Medulla oblongata (tissue), 1 donor: ENCODE measurements at regions not wholly inside any gene's neighbourhood (a gene's known extent, or its start where the extent isn't known, plus 50 kb on each side); places are given as distances from the start of the nearest gene placed in this dataset.
"Not testable (repeated sequence)": the region's sequence is repeated elsewhere in the genome, so short reads cannot be mapped to it uniquely, and the experiment has no call there.

Experiments
- DNase-seq: peaks from one replicate; pipeline ENCODE4 v3.0.0-alpha.2; 2015; ENCODE audit errors: extremely low spot score

DNA sequence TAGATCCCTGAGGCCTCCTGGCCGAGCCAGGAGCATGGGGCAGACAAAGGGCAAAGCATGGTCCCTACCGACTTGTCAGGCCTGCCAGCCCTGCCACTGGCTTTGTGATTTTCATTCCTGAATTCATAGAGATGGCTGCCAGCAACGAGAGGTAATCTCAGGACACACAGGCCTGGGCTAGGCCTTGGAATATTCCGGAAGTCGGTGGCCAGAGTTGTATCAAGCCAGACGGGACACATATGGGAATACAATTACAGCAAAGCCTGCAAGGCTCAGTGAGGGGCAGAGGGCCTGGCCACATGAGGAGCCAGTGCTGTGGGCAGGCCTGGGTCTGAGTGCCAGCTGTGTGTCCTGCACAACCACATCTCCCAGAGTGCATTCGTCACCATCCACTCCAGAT, 72.4 kb upstream of the PLGLB2 start:
- not testable (repeated sequence) for DNase-seq

DNA sequence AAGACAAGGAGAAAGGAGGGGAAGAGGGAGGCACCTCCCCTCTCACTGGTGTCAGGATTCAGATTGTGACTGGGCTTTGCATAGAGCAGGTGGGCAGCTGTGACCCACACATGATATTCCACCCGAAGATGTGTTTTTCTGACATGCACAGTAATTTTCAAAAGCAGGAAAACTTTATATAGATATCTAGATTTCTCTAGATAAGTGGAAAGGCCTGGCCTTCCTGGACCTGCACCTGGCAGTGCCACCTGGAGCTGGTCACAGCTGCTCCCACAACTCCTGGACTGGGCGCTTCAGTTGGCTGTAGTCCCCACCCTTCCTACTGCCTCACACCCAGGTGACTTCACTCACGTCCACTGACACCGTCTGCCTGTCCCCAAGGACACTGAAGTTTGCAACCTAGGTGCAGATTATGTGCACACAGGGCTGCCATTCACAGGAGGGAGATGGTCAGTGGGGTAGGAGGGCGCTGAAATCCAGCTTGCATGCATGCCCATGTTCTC, 70.4 kb upstream of the PLGLB2 start:
- DNase-seq = not testable (repeated sequence)

DNA sequence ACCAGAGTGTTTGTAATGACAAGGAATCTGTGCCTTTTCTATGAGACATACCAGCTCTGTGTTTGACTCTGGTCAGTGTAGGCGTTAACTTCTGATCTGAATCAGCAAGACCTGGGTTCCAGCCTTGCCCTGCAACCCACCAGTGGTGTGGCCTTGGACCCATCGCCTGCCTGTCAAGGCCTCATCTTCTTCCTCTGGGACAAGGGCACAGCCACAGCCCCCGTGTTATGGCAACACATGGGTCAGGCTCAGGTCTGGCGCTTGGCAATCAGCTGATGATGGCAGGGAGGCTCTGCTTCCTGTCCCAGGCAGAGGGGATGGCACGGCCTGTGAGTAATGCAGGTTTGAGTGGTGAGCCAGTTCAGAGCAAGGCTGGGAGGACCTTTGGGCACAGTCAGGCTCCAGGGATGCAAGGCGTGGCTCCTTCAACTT, 69.1 kb upstream of the PLGLB2 start:
- not testable (repeated sequence) for DNase-seq

DNA sequence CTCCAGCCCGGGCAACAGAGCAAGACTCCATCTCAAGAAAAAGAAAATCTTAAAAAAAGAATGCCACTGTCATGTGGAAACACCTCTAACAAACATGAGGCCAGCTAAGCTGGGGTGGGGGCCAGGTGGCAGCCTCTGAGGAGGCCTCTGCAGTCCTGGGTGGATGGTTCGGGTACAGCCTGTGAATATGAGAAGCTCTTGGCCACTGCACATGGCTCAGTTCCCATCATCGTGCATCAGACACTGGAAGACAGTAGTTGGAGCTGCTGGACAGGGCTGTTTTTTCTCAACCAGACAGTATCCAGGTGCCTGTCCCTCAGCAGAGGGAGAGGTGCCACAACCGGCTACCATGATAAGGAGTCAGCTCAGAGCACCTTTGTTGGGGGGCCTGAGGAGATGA, 67.9 kb upstream of the PLGLB2 start:
- DNase-seq = not testable (repeated sequence)

DNA sequence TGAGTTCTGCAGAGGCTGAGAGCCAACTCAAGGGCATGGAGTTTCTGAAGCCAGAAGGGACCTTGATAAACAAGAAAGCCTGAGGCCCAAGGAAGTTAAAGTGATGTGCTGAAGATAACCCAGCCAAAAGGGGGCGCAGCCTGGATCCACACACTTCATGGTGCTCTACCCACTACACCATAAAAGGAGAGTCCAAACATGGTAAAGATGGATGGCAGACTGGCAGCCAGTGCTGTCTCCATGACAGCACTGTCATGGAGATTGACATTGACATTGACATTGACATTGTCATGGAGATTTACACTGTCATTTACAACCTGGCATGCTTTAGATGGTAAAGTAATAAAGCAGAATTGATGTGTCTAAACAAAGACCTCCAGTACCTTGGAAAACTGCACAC, 67.2 kb upstream of the PLGLB2 start:
- DNase-seq = not testable (repeated sequence)

DNA sequence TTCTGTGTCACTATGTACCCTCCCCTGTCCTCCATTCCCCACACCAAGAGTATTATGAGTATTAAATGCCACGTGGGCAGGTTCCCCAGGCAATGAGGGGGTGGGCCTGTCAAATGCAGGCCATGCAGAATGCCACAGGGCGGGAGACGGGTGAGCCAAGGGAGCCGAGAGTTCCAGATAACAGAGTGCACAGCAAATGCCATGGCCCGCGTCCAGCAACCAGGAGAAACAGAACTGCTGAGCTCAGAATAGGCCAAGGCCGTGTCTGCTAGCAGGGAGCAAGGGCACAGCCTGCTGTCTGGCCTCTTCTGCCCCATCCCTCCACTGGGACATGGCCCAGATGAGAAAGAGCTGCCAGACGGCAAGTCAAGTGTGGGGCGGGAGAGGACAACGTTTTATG, 64.4 kb upstream of the PLGLB2 start:
- peak; percentile 41 for DNase-seq

DNA sequence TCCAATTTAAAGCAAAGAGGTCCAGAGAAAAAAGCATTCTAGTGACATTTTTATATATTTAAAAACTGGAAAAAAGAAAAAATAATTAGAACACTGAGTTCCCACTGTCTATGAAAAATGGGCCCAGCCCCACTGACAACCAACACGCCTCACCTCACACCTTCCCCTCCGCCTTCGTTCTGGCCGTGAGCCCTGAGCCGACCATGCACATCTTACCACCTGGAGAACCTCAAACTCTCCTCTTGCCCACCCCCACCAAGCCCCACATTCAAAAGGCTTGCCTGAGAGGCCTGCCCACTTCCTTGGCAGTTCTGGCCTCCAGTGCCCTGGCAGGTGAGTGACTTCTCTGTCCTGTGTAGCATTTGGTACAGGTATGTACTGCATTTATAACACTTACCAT, 63.9 kb upstream of the PLGLB2 start:
- not testable (repeated sequence) for DNase-seq

DNA sequence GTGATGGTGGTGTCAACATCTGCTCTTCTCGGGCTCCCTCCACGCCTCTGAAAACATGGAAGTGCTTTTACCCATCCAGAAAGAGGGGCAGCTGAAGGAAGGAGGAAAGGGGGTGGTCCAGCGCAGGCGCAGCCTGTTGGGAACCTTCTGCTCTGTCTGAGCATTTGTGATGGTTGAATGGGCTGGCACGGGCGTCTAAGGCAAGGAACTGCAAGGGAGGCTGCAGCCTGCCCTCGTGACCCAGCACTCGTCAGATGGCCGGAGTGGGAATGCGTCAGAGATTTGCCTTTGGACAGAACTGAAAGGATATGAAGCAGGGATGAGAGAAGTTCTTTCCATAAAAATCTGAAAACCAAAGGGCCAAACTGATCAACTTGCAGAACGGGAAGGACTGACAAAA, 62.3 kb upstream of the PLGLB2 start:
- peak; percentile 8 for DNase-seq

DNA sequence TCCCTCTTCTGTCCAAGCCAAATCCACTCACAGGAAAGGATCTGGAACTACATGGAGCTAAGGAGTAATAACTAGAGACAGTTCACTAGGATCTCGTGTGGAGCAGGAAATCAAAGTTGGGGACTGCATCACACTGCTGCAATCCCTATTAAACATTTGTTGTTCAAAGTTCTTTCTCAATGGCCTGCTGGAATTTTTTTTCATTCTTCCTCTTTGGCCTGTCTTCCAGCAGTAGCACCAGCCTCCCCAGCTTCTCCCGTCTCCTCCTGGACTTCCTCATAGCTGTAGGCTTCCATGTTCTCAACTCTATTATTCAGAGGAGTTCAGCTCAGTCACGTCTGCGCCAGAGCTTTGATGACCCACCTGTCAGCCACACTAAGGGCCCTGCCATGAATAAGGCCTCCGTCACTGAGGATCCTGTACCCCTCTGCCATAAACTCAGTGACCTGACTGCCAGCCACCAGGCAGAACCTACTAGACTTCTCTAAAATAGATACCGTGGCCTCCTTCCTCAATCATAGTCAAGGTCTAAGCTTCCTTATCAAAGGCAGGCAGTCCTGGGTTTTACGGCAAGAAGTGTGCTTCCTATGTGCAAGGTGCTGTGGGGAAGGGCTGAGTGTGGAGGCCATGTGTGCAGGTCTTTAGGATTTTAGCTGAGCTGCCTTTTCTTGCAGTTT, 60.9 kb upstream of the PLGLB2 start:
- not testable (repeated sequence) for DNase-seq

DNA sequence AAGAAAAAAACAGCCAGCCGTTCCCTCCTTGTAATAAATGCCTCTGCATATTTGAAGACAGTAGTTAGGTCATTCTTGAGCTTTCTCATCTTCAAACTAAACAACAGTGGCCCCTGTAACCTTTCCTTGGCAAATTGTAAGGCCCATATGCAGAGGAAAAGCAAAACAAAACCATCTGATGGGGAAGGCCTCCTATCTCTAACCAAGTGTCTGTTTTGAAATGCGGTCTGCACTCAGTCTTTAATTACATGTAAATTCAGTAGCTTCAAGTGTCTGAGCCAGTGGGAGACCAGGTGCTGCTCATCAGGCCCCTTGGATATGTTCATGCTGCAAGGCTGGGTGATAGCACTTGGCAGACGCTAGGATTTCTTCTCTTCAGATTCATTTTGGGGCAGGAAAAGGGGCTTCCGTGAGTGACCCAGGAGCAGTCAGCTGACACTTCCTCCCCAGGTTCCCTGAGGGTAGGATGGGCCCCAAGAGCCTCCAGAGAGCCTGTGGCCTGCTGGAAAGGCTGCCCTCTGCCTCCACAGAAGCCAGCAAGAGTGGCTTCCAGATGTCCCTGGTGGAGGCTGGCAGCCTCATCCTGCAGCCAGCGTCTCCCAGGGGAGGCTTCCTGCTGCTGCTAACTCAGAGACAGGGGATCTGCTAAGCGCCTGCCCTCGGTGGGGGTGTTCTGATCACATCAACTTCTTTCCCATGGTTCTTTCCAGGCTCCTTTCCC, 60.2 kb upstream of the PLGLB2 start:
- DNase-seq = not testable (repeated sequence)

DNA sequence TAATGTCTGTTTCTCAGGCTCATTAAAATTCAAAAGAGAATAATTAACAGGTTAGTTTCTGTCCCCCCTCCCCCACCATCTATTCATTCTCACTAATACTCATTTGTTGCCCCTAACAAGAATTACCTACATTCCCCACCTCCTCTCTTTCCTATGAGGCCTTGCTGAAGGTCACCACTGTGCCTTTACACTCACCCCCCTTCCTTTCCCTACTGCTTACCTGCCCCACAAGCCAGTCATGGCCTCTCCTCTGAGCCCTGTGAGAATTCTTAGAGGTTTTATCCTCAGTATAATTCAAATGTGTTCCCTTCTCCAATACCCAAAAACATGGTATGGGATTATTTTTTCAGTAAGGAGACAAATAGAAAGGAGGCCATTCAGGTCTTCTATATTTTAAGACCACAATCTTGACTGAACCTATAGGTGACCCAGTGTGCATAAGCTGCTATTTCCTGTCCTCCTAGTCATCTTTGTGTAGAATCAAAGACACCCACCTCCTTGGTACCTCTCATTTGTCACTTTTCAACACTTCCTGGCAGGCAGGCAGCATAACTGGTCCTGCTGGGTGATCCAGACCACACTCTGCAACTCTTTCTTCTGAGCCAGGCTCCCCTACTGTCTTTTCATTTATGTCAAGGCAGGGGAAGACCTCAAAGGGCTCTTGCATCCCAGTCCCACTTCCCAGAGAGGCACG, 55.8 kb upstream of the PLGLB2 start:
- not testable (repeated sequence) for DNase-seq

DNA sequence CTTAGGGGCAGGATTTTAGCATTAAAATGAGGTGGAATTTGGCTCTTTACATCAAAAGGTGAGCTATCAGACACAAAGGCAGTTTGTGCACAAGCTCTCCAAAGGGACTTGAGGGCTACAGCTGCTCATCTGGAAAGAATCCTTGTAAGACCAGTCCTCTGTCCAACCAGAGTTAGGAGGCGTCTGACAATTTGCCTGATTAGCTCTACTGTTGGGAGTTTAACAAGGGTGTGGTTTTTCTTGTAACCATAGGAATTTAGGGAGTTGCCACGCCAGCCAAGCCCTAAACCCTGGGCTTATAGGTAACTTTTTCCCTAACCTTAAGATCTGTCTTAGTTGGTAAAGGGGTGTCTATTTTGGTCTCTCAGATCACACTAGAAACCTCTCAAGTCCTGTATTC, 55.0 kb upstream of the PLGLB2 start:
- not testable (repeated sequence) for DNase-seq

DNA sequence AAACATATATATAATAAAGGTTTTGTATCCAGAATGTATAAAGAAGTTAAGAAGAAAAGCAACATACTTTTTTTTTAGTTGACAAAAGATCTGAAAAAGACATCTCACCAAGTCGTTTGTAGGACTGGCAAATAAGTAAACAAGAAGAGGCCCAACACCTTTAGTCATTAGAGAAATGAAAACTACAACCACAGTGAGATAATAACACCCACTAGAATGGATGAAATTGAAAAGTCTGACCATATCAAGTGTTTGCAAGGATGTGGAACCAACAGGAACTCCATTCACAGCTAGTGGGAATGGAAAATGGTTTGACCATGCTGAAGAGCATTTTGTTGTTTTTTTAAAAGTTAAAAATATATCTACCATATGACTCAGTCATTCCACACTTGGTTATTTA, 54.0 kb upstream of the PLGLB2 start:
- not testable (repeated sequence) for DNase-seq

DNA sequence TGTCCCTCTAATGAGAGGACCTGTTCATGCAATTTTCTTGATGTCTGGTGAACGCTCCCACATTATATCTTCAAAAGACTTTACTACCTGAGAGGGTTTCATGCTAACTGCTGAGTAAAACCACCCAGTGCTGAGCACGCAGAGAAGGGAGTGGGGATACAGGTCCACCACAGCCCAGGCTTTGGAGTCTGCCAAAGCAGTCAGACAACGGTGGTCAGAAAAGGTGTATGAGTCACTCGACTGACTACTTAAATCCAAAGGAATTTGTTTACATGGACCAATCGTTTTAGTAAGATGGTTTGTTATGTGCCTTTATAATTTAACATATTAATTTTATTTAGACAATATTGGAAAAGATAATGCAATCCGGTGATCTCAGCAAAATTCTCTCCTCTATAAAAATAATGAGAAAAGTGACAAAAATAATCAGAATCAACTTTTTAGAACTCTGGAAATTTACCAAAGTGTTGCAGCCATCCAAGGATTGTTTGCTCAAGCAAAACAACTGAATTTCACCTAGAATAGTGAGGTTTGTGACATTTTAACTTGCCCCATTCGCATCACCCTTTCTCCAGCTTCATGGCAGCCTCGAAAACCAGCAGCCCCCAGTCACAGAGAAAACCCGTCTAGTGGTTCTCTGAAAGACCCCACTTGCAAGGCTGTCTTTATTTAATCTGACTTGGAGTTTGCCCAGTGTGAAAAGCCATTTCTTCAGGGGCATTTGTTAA, 52.1 kb upstream of the PLGLB2 start:
- DNase-seq = not testable (repeated sequence)
